ENCODE measurements at regions not wholly inside any gene's neighbourhood (a gene's known extent, or its start where the extent isn't known, plus 50 kb on each side); places are given as distances from the start of the nearest gene placed in this dataset.

- no peaks in the 10 kb centered on the region for H3K9me3 ChIP-seq
- no peak overlapping the region for H3K4me3 ChIP-seq
- no peak for DNase-seq
- H3K27me3 ChIP-seq = no peaks in the 10 kb centered on the region
- no peaks in the 10 kb centered on the region for H3K36me3 ChIP-seq
- intact Hi-C loops (cut with DNase I) = no loop called here
- no peak overlapping the region for H3K27ac ChIP-seq
- no peaks in the 10 kb centered on the region for H3K4me1 ChIP-seq
- TF ChIP-seq EP300 (IDR thresholded peaks at IDR 0.05) (no peak), CTCF (IDR thresholded peaks at IDR 0.05) (no peak), POLR2AphosphoS5 (IDR thresholded peaks at IDR 0.05) (no peak), POLR2A (IDR thresholded peaks at IDR 0.05) (no peak)
- WGBS, 2 donors = 88% methylated on average over 6 of the region's 6 CpGs
Observed at GRCh38 chr10:27451054-27451453, 53.0 kb upstream of the RAB18 start.

- TF ChIP-seq CTCF (IDR thresholded peaks at IDR 0.05) = no peak
- TF ChIP-seq POLR2AphosphoS5 (IDR thresholded peaks at IDR 0.05) = no peak
- no peak for TF ChIP-seq POLR2A (IDR thresholded peaks at IDR 0.05)
- no peak for TF ChIP-seq EP300 (IDR thresholded peaks at IDR 0.05)
Observed at GRCh38 chr10:27450225-27450624, 53.9 kb upstream of the RAB18 start.

GRCh38 chr10:27449571-27449970 is 54.5 kb upstream of the RAB18 start:
- Histone ChIP-seq H3K4me3 (no peak overlapping the region), H3K27ac (no peak overlapping the region), H3K4me1 (peaks cover 0 to 4% (median 0%) of the 10 kb centered on the region in 4 donors), H3K27me3 (no peaks in the 10 kb centered on the region), H3K9me3 (no peaks in the 10 kb centered on the region), H3K36me3 (no peaks in the 10 kb centered on the region)
- DNase-seq = no peak
- 36 to 77% methylated on average over 4 of the region's 4 CpGs for WGBS, 2 donors
- intact Hi-C loops (cut with DNase I) = loop anchor here (5.0 to 10.0 kb wide), 4 partner anchors 85 to 935 kb away; no protein-coding TSS in a partner anchor
- no peak for TF ChIP-seq EP300 (IDR thresholded peaks at IDR 0.05)
- TF ChIP-seq POLR2AphosphoS5 (IDR thresholded peaks at IDR 0.05) = no peak
- no peak for TF ChIP-seq CTCF (IDR thresholded peaks at IDR 0.05)
- no peak for TF ChIP-seq POLR2A (IDR thresholded peaks at IDR 0.05)

More at GRCh38 chr10:27450225-27450624, 53.9 kb upstream of the RAB18 start:
- Histone ChIP-seq H3K4me1 (peaks cover 0 to 4% (median 0%) of the 10 kb centered on the region in 4 donors), H3K9me3 (no peaks in the 10 kb centered on the region), H3K27me3 (no peaks in the 10 kb centered on the region), H3K36me3 (no peaks in the 10 kb centered on the region), H3K27ac (no peak overlapping the region), H3K4me3 (no peak overlapping the region)
- intact Hi-C loops (cut with DNase I) = no loop called here
- DNase-seq = no peak

GRCh38 chr10:27448921-27449320 is 55.2 kb upstream of the RAB18 start:
- TF ChIP-seq CTCF (IDR thresholded peaks at IDR 0.05) (no peak), POLR2A (IDR thresholded peaks at IDR 0.05) (no peak), EP300 (IDR thresholded peaks at IDR 0.05) (no peak)
- Histone ChIP-seq H3K4me3 (no peak overlapping the region), H3K9me3 (no peaks in the 10 kb centered on the region), H3K27ac (no peak overlapping the region), H3K27me3 (no peaks in the 10 kb centered on the region), H3K4me1 (peaks cover 0 to 4% (median 0%) of the 10 kb centered on the region in 4 donors), H3K36me3 (no peaks in the 10 kb centered on the region)
- 84 to 87% methylated on average over 2 of the region's 2 CpGs for WGBS, 2 donors
- DNase-seq = no peak
- intact Hi-C loops (cut with DNase I) = loop anchor here (5.0 to 10.0 kb wide), 4 partner anchors 86 to 936 kb away; no protein-coding TSS in a partner anchor

- Histone ChIP-seq H3K9me3 (no peaks in the 10 kb centered on the region), H3K36me3 (no peaks in the 10 kb centered on the region), H3K27me3 (no peaks in the 10 kb centered on the region), H3K4me3 (no peak overlapping the region), H3K27ac (no peak overlapping the region), H3K4me1 (peaks cover 0 to 4% (median 0%) of the 10 kb centered on the region in 4 donors)
- no peak for TF ChIP-seq CTCF (IDR thresholded peaks at IDR 0.05)
- TF ChIP-seq EP300 (IDR thresholded peaks at IDR 0.05) = no peak
- no peak for TF ChIP-seq POLR2A (IDR thresholded peaks at IDR 0.05)
- no peak for TF ChIP-seq POLR2AphosphoS5 (IDR thresholded peaks at IDR 0.05)
- intact Hi-C loops (cut with DNase I) = loop anchor here (5.0 to 10.0 kb wide), 4 partner anchors 87 to 937 kb away; no protein-coding TSS in a partner anchor
- no peak for DNase-seq
- 79 to 89% methylated on average over 3 of the region's 3 CpGs for WGBS, 2 donors
Observed at GRCh38 chr10:27447540-27447939, 56.6 kb upstream of the RAB18 start.
